ENCODE measurements at regions not wholly inside any gene's neighbourhood (a gene's known extent, or its start where the extent isn't known, plus 50 kb on each side); places are given as distances from the start of the nearest gene placed in this dataset.

DNA sequence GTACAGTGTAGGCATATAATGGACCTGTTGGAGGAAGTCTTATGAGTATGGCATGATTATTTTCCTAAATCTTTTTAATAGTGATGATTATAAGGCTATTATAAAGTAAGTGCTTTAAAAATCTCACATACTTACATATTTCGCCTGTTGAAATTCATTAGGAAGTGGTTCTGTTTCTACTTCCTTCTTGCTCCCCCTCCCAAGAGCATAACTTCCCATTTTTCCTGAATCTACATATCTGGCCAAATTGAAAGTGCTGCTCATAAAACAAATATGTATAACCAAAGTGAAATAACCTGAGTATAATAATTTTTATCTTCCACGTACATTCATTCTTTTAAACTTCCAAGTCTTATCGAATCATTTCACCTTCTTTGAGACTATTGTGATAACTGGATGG, 455.6 kb upstream of the SEL1L start (continued):
- TF ChIP-seq, protein P1, sequence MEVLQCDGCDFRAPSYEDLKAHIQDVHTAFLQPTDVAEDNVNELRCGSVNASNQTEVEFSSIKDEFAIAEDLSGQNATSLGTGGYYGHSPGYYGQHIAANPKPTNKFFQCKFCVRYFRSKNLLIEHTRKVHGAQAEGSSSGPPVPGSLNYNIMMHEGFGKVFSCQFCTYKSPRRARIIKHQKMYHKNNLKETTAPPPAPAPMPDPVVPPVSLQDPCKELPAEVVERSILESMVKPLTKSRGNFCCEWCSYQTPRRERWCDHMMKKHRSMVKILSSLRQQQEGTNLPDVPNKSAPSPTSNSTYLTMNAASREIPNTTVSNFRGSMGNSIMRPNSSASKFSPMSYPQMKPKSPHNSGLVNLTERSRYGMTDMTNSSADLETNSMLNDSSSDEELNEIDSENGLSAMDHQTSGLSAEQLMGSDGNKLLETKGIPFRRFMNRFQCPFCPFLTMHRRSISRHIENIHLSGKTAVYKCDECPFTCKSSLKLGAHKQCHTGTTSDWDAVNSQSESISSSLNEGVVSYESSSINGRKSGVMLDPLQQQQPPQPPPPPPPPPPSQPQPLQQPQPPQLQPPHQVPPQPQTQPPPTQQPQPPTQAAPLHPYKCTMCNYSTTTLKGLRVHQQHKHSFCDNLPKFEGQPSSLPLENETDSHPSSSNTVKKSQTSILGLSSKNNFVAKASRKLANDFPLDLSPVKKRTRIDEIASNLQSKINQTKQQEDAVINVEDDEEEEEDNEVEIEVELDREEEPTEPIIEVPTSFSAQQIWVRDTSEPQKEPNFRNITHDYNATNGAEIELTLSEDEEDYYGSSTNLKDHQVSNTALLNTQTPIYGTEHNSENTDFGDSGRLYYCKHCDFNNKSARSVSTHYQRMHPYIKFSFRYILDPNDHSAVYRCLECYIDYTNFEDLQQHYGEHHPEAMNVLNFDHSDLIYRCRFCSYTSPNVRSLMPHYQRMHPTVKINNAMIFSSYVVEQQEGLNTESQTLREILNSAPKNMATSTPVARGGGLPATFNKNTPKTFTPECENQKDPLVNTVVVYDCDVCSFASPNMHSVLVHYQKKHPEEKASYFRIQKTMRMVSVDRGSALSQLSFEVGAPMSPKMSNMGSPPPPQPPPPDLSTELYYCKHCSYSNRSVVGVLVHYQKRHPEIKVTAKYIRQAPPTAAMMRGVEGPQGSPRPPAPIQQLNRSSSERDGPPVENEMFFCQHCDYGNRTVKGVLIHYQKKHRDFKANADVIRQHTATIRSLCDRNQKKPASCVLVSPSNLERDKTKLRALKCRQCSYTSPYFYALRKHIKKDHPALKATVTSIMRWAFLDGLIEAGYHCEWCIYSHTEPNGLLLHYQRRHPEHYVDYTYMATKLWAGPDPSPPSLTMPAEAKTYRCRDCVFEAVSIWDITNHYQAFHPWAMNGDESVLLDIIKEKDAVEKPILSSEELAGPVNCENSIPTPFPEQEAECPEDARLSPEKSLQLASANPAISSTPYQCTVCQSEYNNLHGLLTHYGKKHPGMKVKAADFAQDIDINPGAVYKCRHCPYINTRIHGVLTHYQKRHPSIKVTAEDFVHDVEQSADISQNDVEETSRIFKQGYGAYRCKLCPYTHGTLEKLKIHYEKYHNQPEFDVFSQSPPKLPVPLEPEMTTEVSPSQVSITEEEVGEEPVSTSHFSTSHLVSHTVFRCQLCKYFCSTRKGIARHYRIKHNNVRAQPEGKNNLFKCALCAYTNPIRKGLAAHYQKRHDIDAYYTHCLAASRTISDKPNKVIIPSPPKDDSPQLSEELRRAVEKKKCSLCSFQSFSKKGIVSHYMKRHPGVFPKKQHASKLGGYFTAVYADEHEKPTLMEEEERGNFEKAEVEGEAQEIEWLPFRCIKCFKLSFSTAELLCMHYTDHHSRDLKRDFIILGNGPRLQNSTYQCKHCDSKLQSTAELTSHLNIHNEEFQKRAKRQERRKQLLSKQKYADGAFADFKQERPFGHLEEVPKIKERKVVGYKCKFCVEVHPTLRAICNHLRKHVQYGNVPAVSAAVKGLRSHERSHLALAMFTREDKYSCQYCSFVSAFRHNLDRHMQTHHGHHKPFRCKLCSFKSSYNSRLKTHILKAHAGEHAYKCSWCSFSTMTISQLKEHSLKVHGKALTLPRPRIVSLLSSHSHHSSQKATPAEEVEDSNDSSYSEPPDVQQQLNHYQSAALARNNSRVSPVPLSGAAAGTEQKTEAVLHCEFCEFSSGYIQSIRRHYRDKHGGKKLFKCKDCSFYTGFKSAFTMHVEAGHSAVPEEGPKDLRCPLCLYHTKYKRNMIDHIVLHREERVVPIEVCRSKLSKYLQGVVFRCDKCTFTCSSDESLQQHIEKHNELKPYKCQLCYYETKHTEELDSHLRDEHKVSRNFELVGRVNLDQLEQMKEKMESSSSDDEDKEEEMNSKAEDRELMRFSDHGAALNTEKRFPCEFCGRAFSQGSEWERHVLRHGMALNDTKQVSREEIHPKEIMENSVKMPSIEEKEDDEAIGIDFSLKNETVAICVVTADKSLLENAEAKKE (CRISPR knock-in tag; IDR thresholded peaks at IDR 0.05), result no peak
- TF ChIP-seq STAT1 (IDR thresholded peaks at IDR 0.05; ENCODE audit: unreplicated experiment) (no peak), ZNF331 (CRISPR knock-in tag; IDR thresholded peaks at IDR 0.05; ENCODE audit: low read depth) (no peak), JUNB (IDR thresholded peaks at IDR 0.05; ENCODE audit: unreplicated experiment) (no peak)

DNA sequence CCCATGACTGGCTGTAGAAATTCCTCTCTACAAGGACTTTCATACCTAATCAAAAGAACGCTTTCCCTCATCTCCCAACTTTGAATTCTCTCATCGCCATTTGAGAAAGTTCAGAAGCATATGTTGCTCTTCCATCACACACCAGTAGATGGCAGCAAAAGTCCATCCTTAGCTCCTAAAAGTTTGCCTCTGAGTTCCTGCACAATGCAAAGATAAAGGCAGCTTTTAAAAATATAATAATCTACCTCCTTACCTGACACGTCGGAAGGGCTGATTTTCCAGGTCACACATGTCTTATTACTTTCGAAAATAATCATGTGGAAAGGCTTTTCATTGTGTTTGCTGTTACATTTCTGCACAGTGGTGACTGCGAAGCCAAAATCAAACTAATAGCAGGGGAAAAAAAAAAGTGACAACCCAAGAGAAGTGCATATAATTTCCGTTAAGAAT, 456.7 kb upstream of the SEL1L start:
- no peak overlapping the region for H3K4me2 ChIP-seq
- H3K9me2 ChIP-seq (ENCODE audit: insufficient read depth), result no peaks in the 10 kb centered on the region
- H3K4me1 Mint-ChIP-seq, result no peaks in the 10 kb centered on the region

More for the DNA sequence above, 456.7 kb upstream of the SEL1L start:
- Histone ChIP-seq H3K79me2 (replicated peaks; ENCODE audit: insufficient read depth) (no peaks in the 10 kb centered on the region), H3F3A (replicated peaks; ENCODE audit: low read depth) (no peaks in the 10 kb centered on the region), H3K4me1 (ENCODE audit: insufficient read depth) (no peaks in the 10 kb centered on the region), H3K27ac (ENCODE audit: low read depth) (no peak overlapping the region), H4K20me1 (replicated peaks; ENCODE audit: insufficient read depth) (no peaks in the 10 kb centered on the region), H3K4me3 (no peak overlapping the region), H3K36me3 (ENCODE audit: insufficient read depth) (no peaks in the 10 kb centered on the region), H2AFZ (no peak overlapping the region), H3K27me3 (ENCODE audit: insufficient read depth) (no peaks in the 10 kb centered on the region)
- TF ChIP-seq, protein P1 (CRISPR knock-in tag; IDR thresholded peaks at IDR 0.05), result no peak
- peak; percentile 93 to 97 for TF ChIP-seq CTCF (conservative IDR thresholded peaks at IDR 0.05; ENCODE audit: low read depth in 2 of 2)
- H3K27ac Mint-ChIP-seq, result no peak overlapping the region
- peaks cover 2% of the 10 kb centered on the region for H3K27me3 Mint-ChIP-seq (ENCODE audit: insufficient read depth, low read depth, poor library complexity)
- DNase-seq (ENCODE audit: low spot score), result peak; percentile 72
- H3K9me3 Mint-ChIP-seq, result peaks cover 81% of the 10 kb centered on the region
- peaks cover 6% of the 10 kb centered on the region; the same call in 2 of the 3 replicates for H3K36me3 Mint-ChIP-seq (ENCODE audit: low read depth)
- no peak for ATAC-seq
- H3K4me3 Mint-ChIP-seq, result no peak overlapping the region

Data from GM23338 (cell line).